ENCODE measurements at regions not wholly inside any gene's neighbourhood (a gene's known extent, or its start where the extent isn't known, plus 50 kb on each side); places are given as distances from the start of the nearest gene placed in this dataset.

DNA sequence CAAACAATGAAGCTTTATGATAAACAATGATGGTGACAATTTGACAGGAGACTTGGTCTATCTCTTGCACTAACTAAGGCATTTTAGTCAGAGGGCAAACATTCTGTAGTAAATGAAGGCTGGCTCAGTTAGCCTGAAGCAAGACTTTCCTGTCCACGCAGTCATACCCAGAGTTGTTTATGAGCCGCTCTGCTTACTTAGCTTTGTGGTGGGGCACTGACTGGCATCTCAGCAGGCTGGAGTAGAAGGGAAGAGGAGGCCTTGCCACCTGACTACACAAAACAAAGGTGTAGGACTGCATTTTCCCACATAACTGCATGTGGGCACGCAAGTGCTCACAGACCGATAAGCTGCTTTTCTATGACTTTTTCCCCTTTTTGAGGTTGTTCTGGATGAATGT, 133.7 kb upstream of the EPB41L4A start:
- TF ChIP-seq, protein P1, sequence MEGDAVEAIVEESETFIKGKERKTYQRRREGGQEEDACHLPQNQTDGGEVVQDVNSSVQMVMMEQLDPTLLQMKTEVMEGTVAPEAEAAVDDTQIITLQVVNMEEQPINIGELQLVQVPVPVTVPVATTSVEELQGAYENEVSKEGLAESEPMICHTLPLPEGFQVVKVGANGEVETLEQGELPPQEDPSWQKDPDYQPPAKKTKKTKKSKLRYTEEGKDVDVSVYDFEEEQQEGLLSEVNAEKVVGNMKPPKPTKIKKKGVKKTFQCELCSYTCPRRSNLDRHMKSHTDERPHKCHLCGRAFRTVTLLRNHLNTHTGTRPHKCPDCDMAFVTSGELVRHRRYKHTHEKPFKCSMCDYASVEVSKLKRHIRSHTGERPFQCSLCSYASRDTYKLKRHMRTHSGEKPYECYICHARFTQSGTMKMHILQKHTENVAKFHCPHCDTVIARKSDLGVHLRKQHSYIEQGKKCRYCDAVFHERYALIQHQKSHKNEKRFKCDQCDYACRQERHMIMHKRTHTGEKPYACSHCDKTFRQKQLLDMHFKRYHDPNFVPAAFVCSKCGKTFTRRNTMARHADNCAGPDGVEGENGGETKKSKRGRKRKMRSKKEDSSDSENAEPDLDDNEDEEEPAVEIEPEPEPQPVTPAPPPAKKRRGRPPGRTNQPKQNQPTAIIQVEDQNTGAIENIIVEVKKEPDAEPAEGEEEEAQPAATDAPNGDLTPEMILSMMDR (conservative IDR thresholded peaks at IDR 0.05; ENCODE audit: low read length), result no peak
- no peak for TF ChIP-seq EZH2phosphoT487 (IDR thresholded peaks at IDR 0.05; ENCODE audit: borderline replicate concordance, low read depth, low read length)

Data from OCI-LY7 (cell line).